A549 (cell line): ENCODE measurements at regions not wholly inside any gene's neighbourhood (a gene's known extent, or its start where the extent isn't known, plus 50 kb on each side); places are given as distances from the start of the nearest gene placed in this dataset.

Experiments used
- ATAC-seq, 2 experiments: fragments of 200-7000 bp in 1 of 2; fragments of >200 bp in 1 of 2; cut with Nextera tagmentation in 1 of 2; cut with Tn5 transposase in 1 of 2; 3 replicates each; pipeline versions ENCODE4 v1.8.0 to v1.9.1; 2018 to 2020; ENCODE audit warnings: mild to moderate bottlenecking in 1 of 2, moderate library complexity in 1 of 2
- CTCF ChIA-PET: fragments of 300-600 bp; sonication (Branson Sonifier 250); formaldehyde crosslinking; extraction: SDS; loops from one replicate; lab custom pipeline; 2021; ENCODE audit warnings: antibody characterized with exemption, inconsistent platforms; lab: Yijun Ruan, JAX
- POLR2A ChIA-PET: fragments of 350-600 bp; formaldehyde crosslinking; extraction: SDS; loops from one replicate; lab custom pipeline; 2021; ENCODE audit warnings: antibody characterized with exemption, inconsistent platforms; lab: Yijun Ruan, JAX
- DNase-seq, 2 experiments: peaks; one replicate each; pipeline versions ENCODE4 v3.0.0 to v3.0.0-alpha.2; 2011 to 2016; ENCODE audit warnings: low read depth in 1 of 2, low spot score in 1 of 2
- FAIRE-seq: peaks from 2 replicates; lab custom pipeline; 2011; peaks lifted over from hg19 to GRCh38; lab: Jason Lieb, UNC
- H3K27ac ChIP-seq, 2 experiments: fragments of >200 bp; sonication (Bioruptor Twin); formaldehyde crosslinking; 3 replicates each; pipeline ENCODE4 v1.5.1; 2016 to 2017
- H3K4me1 ChIP-seq: fragments of >200 bp; sonication (Bioruptor Twin); formaldehyde crosslinking; 3 replicates; pipeline ENCODE4 v1.6.1; 2016
- H3K4me2 ChIP-seq: fragments of >200 bp; sonication (Bioruptor Twin); formaldehyde crosslinking; 3 replicates; pipeline ENCODE4 v1.6.1; 2016
- H3K4me3 ChIP-seq: fragments of >200 bp; sonication (Bioruptor Twin); formaldehyde crosslinking; 3 replicates; pipeline ENCODE4 v1.5.1; 2016
- H3K9me3 ChIP-seq: fragments of >200 bp; sonication (Bioruptor Twin); formaldehyde crosslinking; 3 replicates; pipeline ENCODE4 v1.6.1; 2016
- EHMT2 ChIP-seq: fragments of 200-600 bp; sonication (generic); IDR thresholded peaks from 2 replicates; pipeline ENCODE4 v1.6.1; 2016; ENCODE audit warnings: antibody characterized with exemption, low read depth, mild to moderate bottlenecking, moderate library complexity
- FOSL2 ChIP-seq, 2 experiments: fragments of 450-650 bp in 1 of 2; fragments of >200 bp in 1 of 2; sonication (Bioruptor Twin) in 1 of 2; formaldehyde crosslinking; IDR thresholded peaks; 2 replicates each; pipeline versions ENCODE4 v1.5.0 to v1.6.1; 2016 to 2020; ENCODE audit warnings: mild to moderate bottlenecking in 1 of 2, moderate library complexity in 1 of 2
- GATA3 ChIP-seq: IDR thresholded peaks from 2 replicates; pipeline ENCODE4 v1.6.1; 2012; ENCODE audit warnings: borderline replicate concordance
- HEYL ChIP-seq: fragments of 250-450 bp; sonication (Bioruptor Pico); IDR thresholded peaks from 2 replicates; pipeline ENCODE4 v1.8.0; 2021; ENCODE audit warnings: mild to moderate bottlenecking, moderate library complexity
- HMGXB4 ChIP-seq: fragments of 250-450 bp; sonication (Bioruptor Pico); IDR thresholded peaks from 2 replicates; pipeline ENCODE4 v1.5.0; 2021; ENCODE audit warnings: mild to moderate bottlenecking, moderate library complexity, borderline replicate concordance
- HOXB13 ChIP-seq: fragments of 250-450 bp; sonication (Bioruptor Pico); IDR thresholded peaks from 2 replicates; pipeline ENCODE4 v1.5.0; 2020; ENCODE audit warnings: low read depth, mild to moderate bottlenecking, moderate library complexity
- NR3C1 ChIP-seq: fragments of >200 bp; sonication (Bioruptor Twin); formaldehyde crosslinking; IDR thresholded peaks from 3 replicates; pipeline ENCODE4 v1.6.1; 2017
- PHF8 ChIP-seq: fragments of 200-600 bp; sonication (generic); IDR thresholded peaks from 2 replicates; pipeline ENCODE4 v1.6.1; 2016; ENCODE audit warnings: low read depth, mild to moderate bottlenecking, antibody characterized with exemption, moderate library complexity, borderline replicate concordance
- RFX5 ChIP-seq: fragments of 450-650 bp; IDR thresholded peaks from 2 replicates; pipeline ENCODE4 v1.7.1; 2014; ENCODE audit warnings: antibody characterized with exemption, mild to moderate bottlenecking, moderate library complexity
- RNF2 ChIP-seq: fragments of 200-600 bp; sonication (generic); IDR thresholded peaks from 2 replicates; pipeline ENCODE4 v1.6.1; 2016; ENCODE audit warnings: low read depth, mild to moderate bottlenecking, antibody characterized with exemption, moderate library complexity, borderline replicate concordance
- TP53 ChIP-seq: fragments of 250-450 bp; sonication (Bioruptor Pico); IDR thresholded peaks from 2 replicates; pipeline ENCODE4 v1.5.0; 2021; ENCODE audit warnings: mild to moderate bottlenecking, moderate library complexity
- ZC3H11A ChIP-seq: fragments of 450-650 bp; IDR thresholded peaks from 2 replicates; pipeline ENCODE4 v1.6.1; 2014; ENCODE audit warnings: antibody characterized with exemption, mild to moderate bottlenecking
- ZFP36 ChIP-seq: fragments of 450-650 bp; IDR thresholded peaks from 2 replicates; pipeline ENCODE4 v1.6.1; 2014; ENCODE audit warnings: borderline replicate concordance; ENCODE audit not compliant: partially characterized antibody
- ZSCAN20 ChIP-seq: fragments of 250-450 bp; sonication (Bioruptor Pico); IDR thresholded peaks from 2 replicates; pipeline ENCODE4 v1.8.0; 2022; ENCODE audit warnings: mild to moderate bottlenecking, moderate library complexity
- WGBS: methylation state at CpG from one replicate; pipeline ENCODE4 v1.1.6; 2017; ENCODE audit errors: missing lambda C conversion rate; 5-methylcytosine and 5-hydroxymethylcytosine counted together
- TF ChIP-seq, protein P1 (sequence below): fragments of 150-350 bp; IDR thresholded peaks from 2 replicates; pipeline ENCODE4 v1.6.1; 2014; ENCODE audit warnings: low read depth, mild to moderate bottlenecking, low read length
- TF ChIP-seq, protein P2 (sequence below): fragments of >200 bp; sonication (Bioruptor Twin); formaldehyde crosslinking; IDR thresholded peaks from 3 replicates; pipeline ENCODE4 v1.6.1; 2016
- TF ChIP-seq, protein P3 (sequence below): IDR thresholded peaks from 2 replicates; pipeline ENCODE4 v1.6.1; 2012
- TF ChIP-seq, protein P4 (sequence below): fragments of 200-600 bp; sonication (generic); IDR thresholded peaks from 2 replicates; pipeline ENCODE4 v1.6.1; 2016; ENCODE audit warnings: antibody characterized with exemption, mild to moderate bottlenecking, moderate library complexity

DNA sequence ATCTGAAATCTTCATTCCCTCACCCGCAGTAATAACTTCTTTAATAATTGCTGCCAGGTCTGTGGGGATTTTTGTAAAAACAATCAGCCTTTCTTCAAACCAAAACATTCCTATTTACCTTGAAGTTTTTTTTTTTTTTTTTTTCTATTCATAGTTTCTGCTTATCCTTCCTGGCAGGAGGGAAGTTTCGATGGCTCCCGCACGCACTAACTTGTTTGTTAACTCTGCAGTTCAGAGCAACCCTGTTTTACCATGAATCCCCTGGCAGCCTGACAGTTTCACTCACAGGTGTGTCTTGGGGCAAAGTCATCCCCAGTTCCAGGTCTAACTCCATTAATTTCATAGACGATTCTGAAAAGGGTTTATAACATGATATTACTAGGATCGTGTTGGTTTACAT is 149.3 kb downstream of the KLF6 start:
- Histone ChIP-seq H3K4me3 (no peak overlapping the region), H3K4me1 (no peaks in the 10 kb centered on the region), H3K9me3 (no peaks in the 10 kb centered on the region), H3K27ac (no peak overlapping the region), H3K4me2 (no peak overlapping the region)
- WGBS, result 75% methylated on average over 6 of the region's 6 CpGs
- no peak for DNase-seq
- ChIA-PET CTCF (no interaction called here), POLR2A (no interaction called here)
- TF ChIP-seq GATA3 (no peak), RNF2 (no peak), ZSCAN20 (CRISPR knock-in tag) (no peak), PHF8 (no peak), FOSL2 (IDR thresholded peaks at IDR 0.05) (no peak), FOSL2 (CRISPR knock-in tag; IDR thresholded peaks at IDR 0.05) (no peak), RFX5 (no peak), ZFP36 (no peak), HOXB13 (CRISPR knock-in tag) (no peak), EHMT2 (no peak), TP53 (CRISPR knock-in tag) (no peak), HMGXB4 (CRISPR knock-in tag) (no peak), NR3C1 (no peak), ZC3H11A (no peak), HEYL (no peak)
- TF ChIP-seq, protein P1, sequence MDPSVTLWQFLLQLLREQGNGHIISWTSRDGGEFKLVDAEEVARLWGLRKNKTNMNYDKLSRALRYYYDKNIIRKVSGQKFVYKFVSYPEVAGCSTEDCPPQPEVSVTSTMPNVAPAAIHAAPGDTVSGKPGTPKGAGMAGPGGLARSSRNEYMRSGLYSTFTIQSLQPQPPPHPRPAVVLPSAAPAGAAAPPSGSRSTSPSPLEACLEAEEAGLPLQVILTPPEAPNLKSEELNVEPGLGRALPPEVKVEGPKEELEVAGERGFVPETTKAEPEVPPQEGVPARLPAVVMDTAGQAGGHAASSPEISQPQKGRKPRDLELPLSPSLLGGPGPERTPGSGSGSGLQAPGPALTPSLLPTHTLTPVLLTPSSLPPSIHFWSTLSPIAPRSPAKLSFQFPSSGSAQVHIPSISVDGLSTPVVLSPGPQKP, result no peak
- TF ChIP-seq, protein P2, sequence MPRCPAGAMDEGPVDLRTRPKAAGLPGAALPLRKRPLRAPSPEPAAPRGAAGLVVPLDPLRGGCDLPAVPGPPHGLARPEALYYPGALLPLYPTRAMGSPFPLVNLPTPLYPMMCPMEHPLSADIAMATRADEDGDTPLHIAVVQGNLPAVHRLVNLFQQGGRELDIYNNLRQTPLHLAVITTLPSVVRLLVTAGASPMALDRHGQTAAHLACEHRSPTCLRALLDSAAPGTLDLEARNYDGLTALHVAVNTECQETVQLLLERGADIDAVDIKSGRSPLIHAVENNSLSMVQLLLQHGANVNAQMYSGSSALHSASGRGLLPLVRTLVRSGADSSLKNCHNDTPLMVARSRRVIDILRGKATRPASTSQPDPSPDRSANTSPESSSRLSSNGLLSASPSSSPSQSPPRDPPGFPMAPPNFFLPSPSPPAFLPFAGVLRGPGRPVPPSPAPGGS, result no peak
- TF ChIP-seq, protein P3, sequence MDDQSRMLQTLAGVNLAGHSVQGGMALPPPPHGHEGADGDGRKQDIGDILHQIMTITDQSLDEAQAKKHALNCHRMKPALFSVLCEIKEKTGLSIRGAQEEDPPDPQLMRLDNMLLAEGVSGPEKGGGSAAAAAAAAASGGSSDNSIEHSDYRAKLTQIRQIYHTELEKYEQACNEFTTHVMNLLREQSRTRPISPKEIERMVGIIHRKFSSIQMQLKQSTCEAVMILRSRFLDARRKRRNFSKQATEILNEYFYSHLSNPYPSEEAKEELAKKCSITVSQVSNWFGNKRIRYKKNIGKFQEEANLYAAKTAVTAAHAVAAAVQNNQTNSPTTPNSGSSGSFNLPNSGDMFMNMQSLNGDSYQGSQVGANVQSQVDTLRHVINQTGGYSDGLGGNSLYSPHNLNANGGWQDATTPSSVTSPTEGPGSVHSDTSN, result no peak
- TF ChIP-seq, protein P4, sequence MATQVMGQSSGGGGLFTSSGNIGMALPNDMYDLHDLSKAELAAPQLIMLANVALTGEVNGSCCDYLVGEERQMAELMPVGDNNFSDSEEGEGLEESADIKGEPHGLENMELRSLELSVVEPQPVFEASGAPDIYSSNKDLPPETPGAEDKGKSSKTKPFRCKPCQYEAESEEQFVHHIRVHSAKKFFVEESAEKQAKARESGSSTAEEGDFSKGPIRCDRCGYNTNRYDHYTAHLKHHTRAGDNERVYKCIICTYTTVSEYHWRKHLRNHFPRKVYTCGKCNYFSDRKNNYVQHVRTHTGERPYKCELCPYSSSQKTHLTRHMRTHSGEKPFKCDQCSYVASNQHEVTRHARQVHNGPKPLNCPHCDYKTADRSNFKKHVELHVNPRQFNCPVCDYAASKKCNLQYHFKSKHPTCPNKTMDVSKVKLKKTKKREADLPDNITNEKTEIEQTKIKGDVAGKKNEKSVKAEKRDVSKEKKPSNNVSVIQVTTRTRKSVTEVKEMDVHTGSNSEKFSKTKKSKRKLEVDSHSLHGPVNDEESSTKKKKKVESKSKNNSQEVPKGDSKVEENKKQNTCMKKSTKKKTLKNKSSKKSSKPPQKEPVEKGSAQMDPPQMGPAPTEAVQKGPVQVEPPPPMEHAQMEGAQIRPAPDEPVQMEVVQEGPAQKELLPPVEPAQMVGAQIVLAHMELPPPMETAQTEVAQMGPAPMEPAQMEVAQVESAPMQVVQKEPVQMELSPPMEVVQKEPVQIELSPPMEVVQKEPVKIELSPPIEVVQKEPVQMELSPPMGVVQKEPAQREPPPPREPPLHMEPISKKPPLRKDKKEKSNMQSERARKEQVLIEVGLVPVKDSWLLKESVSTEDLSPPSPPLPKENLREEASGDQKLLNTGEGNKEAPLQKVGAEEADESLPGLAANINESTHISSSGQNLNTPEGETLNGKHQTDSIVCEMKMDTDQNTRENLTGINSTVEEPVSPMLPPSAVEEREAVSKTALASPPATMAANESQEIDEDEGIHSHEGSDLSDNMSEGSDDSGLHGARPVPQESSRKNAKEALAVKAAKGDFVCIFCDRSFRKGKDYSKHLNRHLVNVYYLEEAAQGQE, result no peak
- no peak for FAIRE-seq
- ATAC-seq, result no peak
